ENCODE measurements at regions not wholly inside any gene's neighbourhood (a gene's known extent, or its start where the extent isn't known, plus 50 kb on each side); places are given as distances from the start of the nearest gene placed in this dataset.

DNA sequence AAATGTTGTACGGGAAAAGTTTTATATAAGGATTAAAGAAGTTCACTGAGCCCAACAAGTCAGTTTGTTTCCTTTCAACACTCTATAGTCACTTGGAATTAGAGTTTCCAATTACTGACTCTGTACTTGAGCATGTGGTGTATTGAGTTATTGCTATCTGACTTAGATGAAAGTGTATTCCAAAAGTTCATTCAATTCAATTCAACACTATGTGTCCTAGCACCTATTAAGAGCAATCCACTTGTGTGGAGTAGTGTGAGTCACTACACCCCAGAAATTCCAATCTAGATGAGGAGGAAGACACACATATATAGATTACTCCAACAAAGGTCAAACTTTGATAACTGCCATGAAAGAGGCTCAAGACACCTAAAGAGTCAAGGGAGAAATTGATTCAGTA is 98.2 kb upstream of the SLCO6A1 start:
- Histone ChIP-seq H3K27me3 (no peaks in the 10 kb centered on the region), H3K4me3 (no peak overlapping the region), H3K36me3 (no peaks in the 10 kb centered on the region), H3K27ac (no peak overlapping the region), H3K9me3 (peaks cover 7% of the 10 kb centered on the region), H3K4me1 (no peaks in the 10 kb centered on the region)
- no peak for TF ChIP-seq POLR2AphosphoS5 (IDR thresholded peaks at IDR 0.05; ENCODE audit: insufficient read depth in 1 of 2, low read depth in 1 of 2)
- TF ChIP-seq POLR2A (IDR thresholded peaks at IDR 0.05), result no peak
- TF ChIP-seq, protein P1, sequence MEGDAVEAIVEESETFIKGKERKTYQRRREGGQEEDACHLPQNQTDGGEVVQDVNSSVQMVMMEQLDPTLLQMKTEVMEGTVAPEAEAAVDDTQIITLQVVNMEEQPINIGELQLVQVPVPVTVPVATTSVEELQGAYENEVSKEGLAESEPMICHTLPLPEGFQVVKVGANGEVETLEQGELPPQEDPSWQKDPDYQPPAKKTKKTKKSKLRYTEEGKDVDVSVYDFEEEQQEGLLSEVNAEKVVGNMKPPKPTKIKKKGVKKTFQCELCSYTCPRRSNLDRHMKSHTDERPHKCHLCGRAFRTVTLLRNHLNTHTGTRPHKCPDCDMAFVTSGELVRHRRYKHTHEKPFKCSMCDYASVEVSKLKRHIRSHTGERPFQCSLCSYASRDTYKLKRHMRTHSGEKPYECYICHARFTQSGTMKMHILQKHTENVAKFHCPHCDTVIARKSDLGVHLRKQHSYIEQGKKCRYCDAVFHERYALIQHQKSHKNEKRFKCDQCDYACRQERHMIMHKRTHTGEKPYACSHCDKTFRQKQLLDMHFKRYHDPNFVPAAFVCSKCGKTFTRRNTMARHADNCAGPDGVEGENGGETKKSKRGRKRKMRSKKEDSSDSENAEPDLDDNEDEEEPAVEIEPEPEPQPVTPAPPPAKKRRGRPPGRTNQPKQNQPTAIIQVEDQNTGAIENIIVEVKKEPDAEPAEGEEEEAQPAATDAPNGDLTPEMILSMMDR (IDR thresholded peaks at IDR 0.05), result no peak
- intact Hi-C loops (cut with DNase I), result no loop called here
- DNase-seq (ENCODE audit: extremely low spot score in 2 of 2), result no peak

DNA sequence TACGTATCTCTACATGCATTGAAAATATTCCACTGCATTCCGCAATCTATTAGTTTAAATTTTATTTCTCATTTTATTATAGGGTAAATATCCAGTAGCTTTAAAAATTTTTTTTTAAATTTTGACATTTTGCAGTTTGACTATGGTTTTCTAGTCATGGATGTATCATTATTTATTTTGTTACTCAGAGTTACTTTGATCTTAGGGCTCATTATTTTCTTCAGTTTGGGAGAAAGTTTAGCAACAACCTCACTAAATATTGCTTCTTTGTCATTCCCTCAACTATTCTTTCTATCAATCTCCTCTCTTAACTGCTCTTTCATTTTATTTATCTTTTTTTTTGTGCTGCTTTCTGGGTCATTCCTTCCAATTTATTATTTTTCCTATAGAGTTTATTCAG is 100.5 kb upstream of the SLCO6A1 start:
- TF ChIP-seq POLR2AphosphoS5 (IDR thresholded peaks at IDR 0.05; ENCODE audit: insufficient read depth in 1 of 2, low read depth in 1 of 2) (no peak), POLR2A (IDR thresholded peaks at IDR 0.05) (no peak)
- TF ChIP-seq, protein P1 (IDR thresholded peaks at IDR 0.05), result no peak
- Histone ChIP-seq H3K4me3 (no peak overlapping the region), H3K4me1 (no peaks in the 10 kb centered on the region), H3K27ac (no peak overlapping the region), H3K27me3 (no peaks in the 10 kb centered on the region), H3K36me3 (no peaks in the 10 kb centered on the region), H3K9me3 (no peaks in the 10 kb centered on the region)
- intact Hi-C loops (cut with DNase I), result no loop called here
- DNase-seq (ENCODE audit: extremely low spot score in 2 of 2), result no peak

DNA sequence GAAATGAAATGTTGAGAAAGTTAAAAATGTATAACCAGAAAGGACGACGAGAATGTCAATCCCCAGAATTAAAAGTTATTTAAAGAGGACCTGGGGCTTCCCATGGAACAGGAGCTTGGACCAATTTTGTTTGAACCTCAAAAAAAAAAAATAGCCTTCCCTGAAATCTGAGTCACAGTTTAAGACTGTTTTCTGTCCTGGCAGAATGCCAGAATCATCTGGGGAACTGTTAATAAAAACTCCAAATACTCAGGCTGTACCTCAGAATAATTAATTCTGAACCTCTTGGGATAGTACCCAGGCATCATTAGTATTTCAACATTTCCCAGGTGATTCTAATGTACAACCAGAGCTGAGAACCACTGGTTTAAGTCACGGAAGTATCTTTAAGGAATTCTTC is 102.2 kb upstream of the SLCO6A1 start:
- H3K27ac ChIP-seq, result no peak overlapping the region

DNA sequence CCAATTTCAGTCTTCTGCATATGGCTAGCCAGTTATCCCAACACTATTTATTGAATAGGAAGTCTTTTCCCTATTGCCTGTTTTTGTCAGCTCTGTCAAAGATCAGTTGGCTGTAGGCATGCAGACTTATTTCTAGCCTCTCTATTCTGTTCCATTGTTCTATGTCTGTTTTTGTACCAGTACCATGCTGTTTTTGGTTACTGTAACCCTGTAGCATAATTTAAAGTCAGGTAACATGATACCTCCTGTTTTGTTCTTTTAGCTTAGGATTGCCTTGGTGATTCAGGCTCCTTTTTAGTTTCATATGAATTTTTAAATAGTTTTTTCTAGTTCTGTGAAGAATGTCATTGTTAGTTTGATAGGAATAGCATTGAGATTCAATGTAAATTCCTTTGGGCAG is 104.9 kb upstream of the SLCO6A1 start:
- Histone ChIP-seq H3K9me3 (no peaks in the 10 kb centered on the region), H3K27me3 (no peaks in the 10 kb centered on the region), H3K4me1 (no peaks in the 10 kb centered on the region), H3K36me3 (no peaks in the 10 kb centered on the region), H3K4me3 (no peak overlapping the region), H3K27ac (no peak overlapping the region)
- no peak for DNase-seq (ENCODE audit: extremely low spot score in 2 of 2)
- TF ChIP-seq, protein P1 (IDR thresholded peaks at IDR 0.05), result no peak
- TF ChIP-seq POLR2AphosphoS5 (IDR thresholded peaks at IDR 0.05; ENCODE audit: insufficient read depth in 1 of 2, low read depth in 1 of 2) (no peak), POLR2A (IDR thresholded peaks at IDR 0.05) (no peak)
- intact Hi-C loops (cut with DNase I), result no loop called here

More for the DNA sequence above, 102.2 kb upstream of the SLCO6A1 start:
- no peaks in the 10 kb centered on the region for H3K9me3 ChIP-seq
- intact Hi-C loops (cut with DNase I), result no loop called here
- DNase-seq (ENCODE audit: extremely low spot score in 2 of 2), result no peak
- TF ChIP-seq POLR2A (IDR thresholded peaks at IDR 0.05), result no peak
- TF ChIP-seq, protein P1 (IDR thresholded peaks at IDR 0.05), result no peak
- H3K27me3 ChIP-seq, result no peaks in the 10 kb centered on the region
- H3K4me1 ChIP-seq, result no peaks in the 10 kb centered on the region
- H3K4me3 ChIP-seq, result no peak overlapping the region
- no peaks in the 10 kb centered on the region for H3K36me3 ChIP-seq

DNA sequence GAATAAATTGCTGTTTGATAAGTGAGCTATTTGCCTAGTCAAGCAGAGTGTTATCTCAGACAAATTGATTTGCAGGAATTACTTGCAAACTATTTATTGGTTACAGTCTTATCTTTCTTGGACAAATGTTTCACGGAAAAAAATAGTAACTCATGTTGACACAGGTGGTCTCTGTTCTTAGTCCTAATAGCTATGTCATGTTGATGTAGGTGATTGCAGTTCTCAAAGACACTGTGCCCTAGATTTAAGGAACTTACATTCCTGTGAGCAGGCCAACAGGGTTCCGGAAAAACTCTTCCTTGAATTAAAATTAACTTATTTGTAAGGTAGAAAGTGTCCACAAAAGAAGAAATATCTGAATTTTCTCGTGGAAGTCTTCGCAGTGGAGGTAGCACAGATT is 109.6 kb upstream of the SLCO6A1 start:
- H3K36me3 ChIP-seq, result no peaks in the 10 kb centered on the region
- H3K9me3 ChIP-seq, result no peaks in the 10 kb centered on the region
- H3K4me3 ChIP-seq, result no peak overlapping the region
- TF ChIP-seq POLR2A (IDR thresholded peaks at IDR 0.05), result no peak
- TF ChIP-seq POLR2AphosphoS5 (IDR thresholded peaks at IDR 0.05; ENCODE audit: insufficient read depth in 1 of 2, low read depth in 1 of 2), result no peak
- TF ChIP-seq, protein P1 (IDR thresholded peaks at IDR 0.05), result no peak
- DNase-seq (ENCODE audit: extremely low spot score in 2 of 2), result no peak
- intact Hi-C loops (cut with DNase I), result no loop called here
- H3K27ac ChIP-seq, result no peak overlapping the region
- H3K27me3 ChIP-seq, result no peaks in the 10 kb centered on the region
- no peaks in the 10 kb centered on the region for H3K4me1 ChIP-seq
